ENCODE measurements at regions not wholly inside any gene's neighbourhood (a gene's known extent, or its start where the extent isn't known, plus 50 kb on each side); places are given as distances from the start of the nearest gene placed in this dataset.

DNA sequence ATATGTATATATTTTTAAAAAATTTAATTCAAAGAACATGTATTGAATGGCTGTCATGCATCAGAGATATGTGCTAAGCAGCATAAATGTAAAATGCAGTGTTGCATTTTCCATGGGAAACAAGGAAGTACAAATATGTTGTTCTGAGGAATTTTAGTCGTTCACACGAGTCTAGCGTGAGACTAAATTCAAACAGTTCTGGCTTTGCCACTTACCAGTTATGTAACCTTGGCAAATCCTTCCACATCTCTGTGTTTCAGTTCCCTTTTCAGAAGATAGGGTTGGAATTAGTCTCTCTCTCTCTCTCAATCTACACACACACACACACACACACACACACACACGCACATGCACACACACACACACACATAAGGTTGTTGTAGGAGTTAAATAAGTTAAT lies 305.4 kb downstream of the UTRN start:
- DNase-seq (ENCODE audit: low read depth, low spot score): no peak
- H3K27me3 ChIP-seq (ENCODE audit: control insufficient read depth, insufficient read depth, low read length): no peaks in the 10 kb centered on the region
- no peak overlapping the region for H3K4me3 ChIP-seq (ENCODE audit: low read depth, low read length)
- H3K27ac ChIP-seq (ENCODE audit: low read depth, low read length): no peak overlapping the region
- POLR2A ChIA-PET: no interaction called here
- H3K9me3 ChIP-seq (ENCODE audit: control insufficient read depth, insufficient read depth, low read length): no peaks in the 10 kb centered on the region
- TF ChIP-seq, protein P1, sequence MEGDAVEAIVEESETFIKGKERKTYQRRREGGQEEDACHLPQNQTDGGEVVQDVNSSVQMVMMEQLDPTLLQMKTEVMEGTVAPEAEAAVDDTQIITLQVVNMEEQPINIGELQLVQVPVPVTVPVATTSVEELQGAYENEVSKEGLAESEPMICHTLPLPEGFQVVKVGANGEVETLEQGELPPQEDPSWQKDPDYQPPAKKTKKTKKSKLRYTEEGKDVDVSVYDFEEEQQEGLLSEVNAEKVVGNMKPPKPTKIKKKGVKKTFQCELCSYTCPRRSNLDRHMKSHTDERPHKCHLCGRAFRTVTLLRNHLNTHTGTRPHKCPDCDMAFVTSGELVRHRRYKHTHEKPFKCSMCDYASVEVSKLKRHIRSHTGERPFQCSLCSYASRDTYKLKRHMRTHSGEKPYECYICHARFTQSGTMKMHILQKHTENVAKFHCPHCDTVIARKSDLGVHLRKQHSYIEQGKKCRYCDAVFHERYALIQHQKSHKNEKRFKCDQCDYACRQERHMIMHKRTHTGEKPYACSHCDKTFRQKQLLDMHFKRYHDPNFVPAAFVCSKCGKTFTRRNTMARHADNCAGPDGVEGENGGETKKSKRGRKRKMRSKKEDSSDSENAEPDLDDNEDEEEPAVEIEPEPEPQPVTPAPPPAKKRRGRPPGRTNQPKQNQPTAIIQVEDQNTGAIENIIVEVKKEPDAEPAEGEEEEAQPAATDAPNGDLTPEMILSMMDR (IDR thresholded peaks at IDR 0.05; ENCODE audit: low read depth, low read length): no peak
- CTCF ChIA-PET: interaction anchor here (0.9 to 1.2 kb wide), 2 partner anchors 342 to 437 kb away, joined by 3 to 4 read pairs; no protein-coding TSS in a partner anchor

DNA sequence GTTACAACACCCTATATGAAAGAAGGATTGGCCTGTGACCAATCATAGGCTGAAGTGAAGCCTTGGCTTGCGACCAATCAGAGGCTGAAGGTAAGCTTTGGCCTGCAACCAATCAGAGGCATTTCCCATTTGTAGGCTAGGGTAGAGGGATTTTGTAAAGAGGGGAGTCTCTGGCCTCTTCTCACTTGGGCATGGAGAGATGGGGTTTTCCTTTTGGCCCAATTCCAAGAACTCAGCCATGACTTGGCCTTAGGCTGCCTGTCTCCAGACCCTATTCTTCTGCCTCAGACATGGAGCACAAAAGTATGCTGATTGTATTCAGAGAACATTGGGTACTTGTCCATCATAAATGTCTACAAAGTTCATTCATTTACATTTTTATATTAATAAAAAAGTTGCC lies 308.3 kb downstream of the UTRN start:
- ChIA-PET CTCF (interaction anchor here (1.4 to 1.7 kb wide), 2 partner anchors 8 to 1110 kb away, joined by 3 to 6 read pairs; no protein-coding TSS in a partner anchor), POLR2A (no interaction called here)
- Histone ChIP-seq H3K9me3 (ENCODE audit: control insufficient read depth, insufficient read depth, low read length) (no peaks in the 10 kb centered on the region), H3K27ac (ENCODE audit: low read depth, low read length) (no peak overlapping the region), H3K27me3 (ENCODE audit: control insufficient read depth, insufficient read depth, low read length) (no peaks in the 10 kb centered on the region), H3K4me3 (ENCODE audit: low read depth, low read length) (no peak overlapping the region)
- no peak for DNase-seq (ENCODE audit: low read depth, low spot score)
- TF ChIP-seq, protein P1 (IDR thresholded peaks at IDR 0.05; ENCODE audit: low read depth, low read length): no peak

DNA sequence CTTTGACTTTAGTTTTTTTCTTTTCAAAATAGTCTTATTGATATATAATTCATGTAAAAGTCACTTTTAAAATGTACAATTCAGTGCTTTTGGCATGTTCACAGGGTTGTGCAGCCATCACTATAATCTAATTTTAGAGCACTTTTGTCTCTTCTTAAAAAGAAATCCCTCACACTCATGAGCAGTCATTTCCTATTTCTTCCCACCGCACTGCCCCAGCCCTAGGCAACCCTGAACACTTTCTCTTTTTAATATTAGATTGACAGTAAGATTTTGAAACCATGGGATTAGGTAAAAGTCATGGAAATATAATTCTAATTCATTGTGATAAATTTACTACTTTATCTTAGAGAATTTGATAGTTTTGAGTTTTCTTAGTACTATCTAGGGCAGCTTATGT lies 309.4 kb downstream of the UTRN start:
- ChIA-PET POLR2A (no interaction called here), CTCF (interaction anchor here (1.7 kb wide), 1 partner anchor 9 kb away, joined by 6 read pairs; no protein-coding TSS in a partner anchor)
- H3K4me3 ChIP-seq (ENCODE audit: low read depth, low read length): no peak overlapping the region
- no peak overlapping the region for H3K27ac ChIP-seq (ENCODE audit: low read depth, low read length)
- H3K9me3 ChIP-seq (ENCODE audit: control insufficient read depth, insufficient read depth, low read length): no peaks in the 10 kb centered on the region
- TF ChIP-seq, protein P1 (IDR thresholded peaks at IDR 0.05; ENCODE audit: low read depth, low read length): no peak
- DNase-seq (ENCODE audit: low read depth, low spot score): no peak
- H3K27me3 ChIP-seq (ENCODE audit: control insufficient read depth, insufficient read depth, low read length): no peaks in the 10 kb centered on the region

DNA sequence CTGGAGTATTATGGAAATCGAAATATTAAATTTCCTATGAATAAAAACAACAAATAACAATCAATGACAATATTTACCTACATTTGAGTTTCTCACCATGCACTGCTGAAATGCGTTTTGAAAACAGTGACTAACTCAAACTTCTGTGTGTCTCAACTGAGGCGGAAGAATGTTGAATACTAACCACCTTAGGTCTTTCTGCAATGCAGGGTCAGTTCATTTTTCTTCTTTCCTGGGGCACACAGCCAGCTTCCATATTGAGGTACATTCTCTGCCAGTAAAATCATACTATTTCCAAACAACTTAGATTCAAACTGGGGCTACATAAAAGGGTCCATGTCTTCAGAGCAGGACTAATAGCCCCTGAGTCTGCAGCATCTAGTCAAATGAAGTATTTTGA lies 310.1 kb downstream of the UTRN start:
- no peak for DNase-seq (ENCODE audit: low read depth, low spot score)
- H3K27ac ChIP-seq (ENCODE audit: low read depth, low read length): no peak overlapping the region
- ChIA-PET CTCF (interaction anchor here (1.7 kb wide), 1 partner anchor 10 kb away, joined by 6 read pairs; no protein-coding TSS in a partner anchor), POLR2A (no interaction called here)
- TF ChIP-seq, protein P1 (IDR thresholded peaks at IDR 0.05; ENCODE audit: low read depth, low read length): no peak
- no peaks in the 10 kb centered on the region for H3K9me3 ChIP-seq (ENCODE audit: control insufficient read depth, insufficient read depth, low read length)
- H3K4me3 ChIP-seq (ENCODE audit: low read depth, low read length): no peak overlapping the region
- no peaks in the 10 kb centered on the region for H3K27me3 ChIP-seq (ENCODE audit: control insufficient read depth, insufficient read depth, low read length)

DNA sequence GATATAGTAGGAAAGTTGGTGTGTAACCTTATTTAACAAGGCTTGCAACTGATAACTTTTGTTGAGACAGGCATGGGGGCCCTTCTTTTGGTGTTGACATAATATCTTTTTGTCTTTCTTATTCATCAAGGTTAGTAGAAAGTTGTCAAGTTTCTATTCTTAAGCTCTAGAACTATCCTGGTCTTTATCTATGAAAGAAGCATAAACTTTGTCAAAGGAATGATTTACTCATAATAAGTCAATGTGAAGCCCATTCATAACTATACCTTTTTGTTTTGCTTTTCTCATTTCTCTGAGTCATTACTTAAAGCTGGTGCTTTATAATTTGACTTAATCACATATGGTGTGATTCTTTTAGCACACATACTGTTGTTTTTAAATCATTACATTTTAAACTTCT lies 312.4 kb downstream of the UTRN start:
- TF ChIP-seq, protein P1 (IDR thresholded peaks at IDR 0.05; ENCODE audit: low read depth, low read length): no peak
- POLR2A ChIA-PET: no interaction called here
- DNase-seq (ENCODE audit: low read depth, low spot score): no peak

More for the DNA sequence above, 312.4 kb downstream of the UTRN start:
- CTCF ChIA-PET: interaction anchor here (1.2 kb wide), 1 partner anchor 12 kb away, joined by 4 read pairs; no protein-coding TSS in a partner anchor
- Histone ChIP-seq H3K27ac (ENCODE audit: low read depth, low read length) (no peak overlapping the region), H3K27me3 (ENCODE audit: control insufficient read depth, insufficient read depth, low read length) (no peaks in the 10 kb centered on the region), H3K9me3 (ENCODE audit: control insufficient read depth, insufficient read depth, low read length) (no peaks in the 10 kb centered on the region), H3K4me3 (ENCODE audit: low read depth, low read length) (no peak overlapping the region)

Data from AG04450 (cell line).